ENCODE measurements at regions not wholly inside any gene's neighbourhood (a gene's known extent, or its start where the extent isn't known, plus 50 kb on each side); places are given as distances from the start of the nearest gene placed in this dataset.

DNA sequence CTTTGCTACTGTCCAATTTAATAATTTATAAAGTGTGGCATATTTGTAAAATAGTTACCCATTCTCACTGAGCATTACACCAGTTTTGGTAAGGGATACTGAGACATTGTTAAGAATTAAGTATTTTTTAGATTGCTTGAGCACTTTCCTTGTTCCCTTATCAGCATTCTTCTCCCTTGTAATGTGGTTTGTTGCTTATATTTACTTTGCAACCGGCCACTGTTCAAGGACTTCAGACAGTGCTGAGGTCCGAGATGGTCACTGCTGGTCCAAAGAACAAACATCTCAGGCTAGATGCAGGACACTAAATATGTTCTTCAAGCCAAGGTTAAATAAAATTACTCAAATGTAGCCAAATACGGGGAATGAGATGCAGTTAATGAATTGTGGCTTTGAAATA, 161.4 kb downstream of the TM9SF2 start (continued):
- no peak for TF ChIP-seq RBBP5 (IDR thresholded peaks at IDR 0.05; ENCODE audit: borderline replicate concordance, low read depth, low read length)
- no peak for TF ChIP-seq SIRT6 (IDR thresholded peaks at IDR 0.05; ENCODE audit: low read length)
- TF ChIP-seq TCF12 (IDR thresholded peaks at IDR 0.05; ENCODE audit: low read depth, low read length): no peak

All from H1 (cell line).